IPS-18c (cell line): ENCODE measurements at regions not wholly inside any gene's neighbourhood (a gene's known extent, or its start where the extent isn't known, plus 50 kb on each side); places are given as distances from the start of the nearest gene placed in this dataset.

ENCODE experiments used
- H3K4me3 ChIP-seq: 2 replicates; pipeline ENCODE4 v1.7.0; 2013; ENCODE audit warnings: low read depth, mild to moderate bottlenecking, low read length, moderate library complexity; ENCODE audit not compliant: insufficient read depth
- H3K9me3 ChIP-seq: one replicate; pipeline ENCODE4 v1.6.1; 2013; ENCODE audit warnings: mild to moderate bottlenecking, low read length, moderate library complexity; ENCODE audit not compliant: control insufficient read depth, insufficient read depth

- H3K4me3 ChIP-seq, result no peak overlapping the region
- H3K9me3 ChIP-seq, result no peaks in the 10 kb centered on the region
Measured at GRCh38 chr20:63095718-63096654, 89.2 kb upstream of the BHLHE23 start.

- Histone ChIP-seq H3K9me3 (no peaks in the 10 kb centered on the region), H3K4me3 (no peak overlapping the region)
Measured at GRCh38 chr20:63094767-63095499, 88.2 kb upstream of the BHLHE23 start.

DNA sequence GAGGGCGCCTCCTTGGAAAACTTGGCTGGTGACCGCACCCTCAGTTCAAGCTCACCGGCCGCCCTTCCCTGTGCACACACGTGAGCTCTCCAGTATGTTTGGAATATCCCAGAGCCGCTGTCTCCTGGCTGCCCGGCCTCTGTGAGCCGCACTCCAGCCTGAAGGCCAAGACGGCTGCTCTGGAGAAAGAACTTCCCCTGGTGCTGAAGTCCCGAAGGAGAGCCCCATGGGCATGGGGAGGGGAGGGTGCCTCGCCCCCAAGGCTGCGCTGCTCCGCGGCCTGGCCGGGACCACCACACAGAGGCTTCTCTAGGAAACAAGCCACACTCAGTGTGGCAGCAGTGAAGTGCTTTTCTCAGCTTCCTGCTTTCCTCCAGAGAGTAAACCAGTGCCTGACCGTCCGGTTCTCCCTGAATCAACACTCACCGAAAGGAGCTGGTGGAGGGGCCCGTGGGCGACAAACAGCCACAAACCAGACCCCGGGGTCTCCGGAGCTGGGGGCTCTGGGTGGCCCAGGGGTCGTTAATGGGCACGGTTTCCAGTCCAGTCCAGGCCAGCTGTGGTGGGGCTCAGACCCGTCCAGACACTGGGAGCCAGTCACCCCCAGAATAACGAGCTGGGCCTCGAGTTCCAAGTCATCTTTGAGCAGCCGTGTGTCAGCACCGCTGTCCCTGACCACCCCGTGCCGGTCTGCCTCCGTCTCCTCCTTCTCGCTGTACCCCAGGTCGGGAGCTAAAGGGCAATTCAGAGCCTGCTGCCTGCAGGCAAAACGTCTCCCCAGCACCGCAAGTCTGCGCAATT is 87.4 kb upstream of the BHLHE23 start:
- H3K4me3 ChIP-seq, result no peak overlapping the region
- no peaks in the 10 kb centered on the region for H3K9me3 ChIP-seq

- no peak overlapping the region for H3K4me3 ChIP-seq
Measured at GRCh38 chr20:63092660-63093215, 86.0 kb upstream of the BHLHE23 start.

GRCh38 chr20:63091901-63092659 is 85.3 kb upstream of the BHLHE23 start:
- H3K9me3 ChIP-seq, result no peaks in the 10 kb centered on the region
- no peak overlapping the region for H3K4me3 ChIP-seq

More at GRCh38 chr20:63092660-63093215, 86.0 kb upstream of the BHLHE23 start:
- no peaks in the 10 kb centered on the region for H3K9me3 ChIP-seq

- Histone ChIP-seq H3K9me3 (no peaks in the 10 kb centered on the region), H3K4me3 (no peak overlapping the region)
Measured at GRCh38 chr20:63090682-63091571, 84.2 kb upstream of the BHLHE23 start.

- Histone ChIP-seq H3K4me3 (no peak overlapping the region), H3K9me3 (no peaks in the 10 kb centered on the region)
Measured at GRCh38 chr20:63090052-63090451, 83.3 kb upstream of the BHLHE23 start.

GRCh38 chr20:63089051-63089907 is 82.5 kb upstream of the BHLHE23 start:
- Histone ChIP-seq H3K4me3 (no peak overlapping the region), H3K9me3 (no peaks in the 10 kb centered on the region)

DNA sequence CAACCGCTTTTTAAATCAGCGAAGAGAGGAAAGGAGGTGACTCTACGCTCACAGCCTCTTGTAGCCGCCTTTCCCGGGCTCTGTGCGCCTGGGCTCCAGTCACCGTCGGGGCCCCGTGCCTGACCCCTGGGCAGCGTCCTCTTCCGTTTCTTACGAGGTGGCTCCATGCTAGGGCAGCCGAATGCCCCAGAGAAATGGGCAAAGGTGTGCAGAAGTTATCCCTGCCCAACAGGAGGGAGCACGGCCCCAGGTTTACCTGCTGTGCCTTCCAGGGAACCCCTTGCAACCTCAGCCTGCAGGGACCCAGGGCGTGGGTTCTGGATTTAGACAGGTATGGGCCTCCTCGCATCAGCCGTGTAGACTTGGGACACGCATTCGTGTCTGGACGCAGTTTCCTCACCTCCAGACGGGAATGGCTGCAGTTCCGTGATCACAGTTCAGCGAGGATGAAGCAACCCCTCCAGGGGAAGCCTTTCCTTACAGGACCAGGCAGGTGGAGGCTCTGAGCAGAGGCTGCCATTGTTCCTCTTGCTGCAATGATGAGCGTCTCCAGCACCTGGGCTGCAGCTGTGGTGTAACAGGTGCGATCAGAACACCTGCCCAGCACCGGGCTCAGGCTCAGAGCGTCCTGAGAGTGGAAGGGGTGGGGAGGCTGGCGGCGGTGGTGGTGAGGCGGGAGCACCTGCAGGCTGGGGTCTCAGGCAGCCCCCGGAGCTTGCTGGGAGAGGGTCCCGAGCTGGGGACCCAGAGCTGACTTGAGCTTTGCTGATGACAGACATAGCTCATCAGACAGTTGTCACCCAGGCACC is 81.3 kb upstream of the BHLHE23 start:
- no peaks in the 10 kb centered on the region for H3K9me3 ChIP-seq
- no peak overlapping the region for H3K4me3 ChIP-seq

GRCh38 chr20:63087236-63087871 is 80.6 kb upstream of the BHLHE23 start:
- Histone ChIP-seq H3K4me3 (no peak overlapping the region), H3K9me3 (no peaks in the 10 kb centered on the region)

DNA sequence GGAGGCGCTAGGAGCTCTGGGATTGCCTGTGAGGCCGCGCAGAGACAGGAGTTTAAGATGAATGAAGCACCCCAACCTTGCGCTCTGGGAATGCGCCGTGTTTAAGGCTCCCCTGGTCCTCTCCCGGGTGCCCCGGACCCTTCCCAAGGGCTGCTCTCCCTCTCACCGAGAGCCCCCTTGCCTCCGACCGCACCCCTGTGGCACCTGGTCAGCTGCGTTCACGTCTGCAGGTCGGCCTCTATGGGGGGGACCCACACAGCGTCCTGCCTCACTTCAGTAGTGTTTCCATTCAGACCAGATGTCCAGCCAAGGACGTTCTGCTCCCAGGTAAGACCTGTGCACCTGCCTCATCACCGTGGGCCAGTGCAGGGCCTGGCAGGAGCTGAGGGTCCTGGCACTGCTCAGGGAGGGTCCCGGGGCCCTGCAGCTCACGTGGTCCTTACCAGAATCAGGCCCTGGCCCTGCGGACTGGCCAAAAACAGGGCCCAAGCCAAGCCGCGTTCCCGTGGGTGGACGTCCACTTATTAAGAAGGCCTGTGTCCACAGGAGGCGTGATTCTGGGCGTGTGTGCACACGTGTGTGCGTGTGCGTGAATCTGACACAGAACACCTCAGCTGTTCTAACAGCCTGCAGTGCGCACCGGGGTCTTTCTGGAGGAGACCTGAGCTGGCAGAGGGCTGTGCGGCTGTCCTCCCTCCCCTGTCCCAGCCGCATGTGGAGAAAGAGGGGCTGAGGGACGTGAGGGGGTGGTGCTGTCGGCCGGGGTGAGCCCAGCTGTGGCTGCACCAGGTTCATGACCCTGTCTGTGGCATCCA is 79.9 kb upstream of the BHLHE23 start:
- H3K4me3 ChIP-seq, result no peak overlapping the region

GRCh38 chr20:63085151-63085861 is 78.5 kb upstream of the BHLHE23 start:
- Histone ChIP-seq H3K4me3 (no peak overlapping the region), H3K9me3 (no peaks in the 10 kb centered on the region)

More for the DNA sequence above, 79.9 kb upstream of the BHLHE23 start:
- no peaks in the 10 kb centered on the region for H3K9me3 ChIP-seq

GRCh38 chr20:63084563-63084927 is 77.8 kb upstream of the BHLHE23 start:
- H3K9me3 ChIP-seq, result no peaks in the 10 kb centered on the region
- no peak overlapping the region for H3K4me3 ChIP-seq
